GM21526 (cell line): ENCODE measurements at regions not wholly inside any gene's neighbourhood (a gene's known extent, or its start where the extent isn't known, plus 50 kb on each side); places are given as distances from the start of the nearest gene placed in this dataset.

ENCODE experiments used
- ATAC-seq: cut with Tn5 transposase; IDR thresholded peaks from one replicate; pipeline ENCODE4 v1.9.1; 2021; ENCODE audit warnings: moderate library complexity; ENCODE audit not compliant: unreplicated experiment, low FRiP score

DNA sequence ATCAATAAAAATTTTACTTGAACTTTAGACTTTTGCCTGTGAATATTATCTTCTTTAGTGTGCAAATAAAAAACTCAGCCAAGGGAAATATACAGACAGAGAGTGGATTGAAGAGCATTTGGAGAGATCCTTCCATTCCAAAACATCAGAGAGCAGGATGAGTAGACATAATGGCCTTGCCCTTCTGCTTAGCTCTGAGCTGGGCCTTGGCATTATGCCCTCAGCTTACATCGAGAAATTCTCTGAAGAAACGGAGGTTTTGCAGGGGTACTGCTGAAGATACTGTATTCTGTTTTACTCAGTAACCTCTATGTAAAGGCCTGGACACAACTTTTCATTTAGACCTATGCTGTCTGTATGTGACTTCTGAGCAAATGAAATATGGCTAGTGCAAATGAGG lies 317.4 kb downstream of the STIM2 start:
- no peak for ATAC-seq

DNA sequence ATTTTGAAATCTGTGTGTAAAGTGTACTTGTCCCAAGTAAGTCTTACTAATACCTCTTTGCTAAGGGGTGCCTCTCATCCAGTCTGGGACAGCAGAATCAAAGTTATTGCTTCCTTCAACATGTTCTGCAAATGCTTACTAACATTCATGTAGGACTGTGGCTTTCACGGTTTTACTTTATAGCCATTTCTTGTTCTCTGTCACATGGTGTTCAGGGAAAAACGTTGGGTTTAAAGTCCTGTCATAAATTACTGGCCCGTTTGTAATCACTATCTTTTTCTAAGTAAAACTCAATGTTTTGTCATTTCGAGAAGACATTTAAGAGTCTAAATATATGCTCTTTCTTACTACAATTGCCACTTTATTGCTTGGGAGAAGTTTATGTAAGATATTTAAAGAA lies 321.1 kb downstream of the STIM2 start:
- no peak for ATAC-seq

DNA sequence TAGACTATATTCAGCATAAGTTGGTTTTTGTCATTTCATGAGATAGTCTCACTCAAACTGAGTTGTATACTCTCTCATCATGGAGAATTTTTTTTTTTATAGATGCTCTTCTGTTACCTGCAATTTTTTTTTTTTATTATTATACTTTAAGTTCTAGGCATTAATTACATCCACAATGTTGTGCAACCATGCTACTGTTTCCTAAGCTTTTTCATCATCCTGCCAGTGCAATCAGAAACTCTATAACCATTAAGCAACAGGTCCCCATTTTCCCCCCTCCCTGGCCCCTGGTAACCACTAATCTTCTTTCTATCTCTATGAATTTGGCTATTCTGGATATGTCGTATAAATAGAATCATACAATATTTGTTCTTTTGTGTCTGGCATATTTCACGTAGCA lies 321.6 kb downstream of the STIM2 start:
- ATAC-seq, result no peak

DNA sequence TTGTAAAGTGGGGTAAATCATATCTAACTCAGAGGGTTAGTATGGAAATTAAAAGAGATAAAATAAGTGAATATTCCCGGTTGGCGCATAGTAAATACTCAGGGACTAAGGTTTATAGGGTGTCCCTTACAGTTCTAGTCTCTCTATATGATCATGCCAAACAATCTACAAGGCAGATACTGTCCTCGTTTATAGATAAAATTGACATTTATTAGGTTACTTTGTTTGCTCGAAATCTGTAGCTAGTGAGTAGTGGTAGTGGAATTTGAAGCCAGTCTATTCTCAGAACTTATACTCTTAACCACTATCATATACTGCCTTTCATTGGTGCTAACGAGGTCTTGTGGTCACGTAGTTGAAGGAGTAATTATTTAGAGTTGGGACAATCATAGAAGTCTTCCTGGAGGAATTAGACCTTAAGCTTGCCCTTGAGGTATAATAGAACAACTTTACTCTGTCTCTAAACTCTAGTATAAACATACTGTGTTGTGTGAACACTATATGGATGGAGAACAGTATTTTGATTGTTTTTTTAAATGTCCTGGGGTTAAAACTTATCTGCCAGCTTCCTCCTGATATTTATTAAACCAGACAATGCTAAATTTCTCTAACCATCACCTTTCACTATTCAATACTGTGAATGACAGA lies 324.0 kb downstream of the STIM2 start:
- no peak for ATAC-seq

DNA sequence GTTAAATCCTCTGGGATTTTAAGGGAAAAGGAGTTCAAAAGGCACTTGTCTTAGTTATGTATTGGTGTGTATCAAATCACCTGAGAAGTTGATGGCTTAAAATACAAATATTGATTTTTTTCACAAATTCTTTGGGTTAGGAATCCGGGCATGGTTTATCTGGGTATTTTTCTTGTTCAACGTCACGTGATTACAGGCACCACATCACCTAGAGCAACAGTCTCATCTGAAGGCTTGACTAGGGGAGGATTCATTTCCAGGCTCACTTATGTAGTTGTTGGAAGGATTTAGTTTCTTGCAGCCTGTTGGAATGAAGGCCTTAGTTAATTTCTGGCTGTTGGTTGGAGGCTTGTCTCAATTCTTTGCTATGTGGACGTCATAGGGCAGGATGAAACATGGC lies 326.1 kb downstream of the STIM2 start:
- ATAC-seq, result no peak

DNA sequence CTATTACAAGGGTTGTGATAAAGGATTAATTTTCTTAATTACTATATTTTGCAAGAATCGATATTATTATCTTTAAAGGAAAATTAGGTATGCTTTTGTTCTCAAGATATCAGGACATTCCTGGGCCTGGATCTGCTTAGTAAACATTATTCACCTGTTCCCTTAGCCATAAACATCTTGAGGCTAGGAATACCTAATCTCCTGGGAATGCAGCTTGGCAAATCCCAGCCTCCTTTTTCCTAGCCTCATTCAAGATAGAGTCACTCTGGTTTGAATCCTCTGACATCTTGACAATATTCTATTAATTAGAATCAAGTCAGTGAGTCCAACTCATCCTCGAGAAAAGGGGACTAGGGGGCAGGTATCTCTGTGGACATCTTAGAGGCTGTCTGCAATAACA lies 327.1 kb downstream of the STIM2 start:
- no peak for ATAC-seq

GRCh38 chr4:27189683-27190082 lies 329.0 kb downstream of the STIM2 start:
- ATAC-seq, result no peak

DNA sequence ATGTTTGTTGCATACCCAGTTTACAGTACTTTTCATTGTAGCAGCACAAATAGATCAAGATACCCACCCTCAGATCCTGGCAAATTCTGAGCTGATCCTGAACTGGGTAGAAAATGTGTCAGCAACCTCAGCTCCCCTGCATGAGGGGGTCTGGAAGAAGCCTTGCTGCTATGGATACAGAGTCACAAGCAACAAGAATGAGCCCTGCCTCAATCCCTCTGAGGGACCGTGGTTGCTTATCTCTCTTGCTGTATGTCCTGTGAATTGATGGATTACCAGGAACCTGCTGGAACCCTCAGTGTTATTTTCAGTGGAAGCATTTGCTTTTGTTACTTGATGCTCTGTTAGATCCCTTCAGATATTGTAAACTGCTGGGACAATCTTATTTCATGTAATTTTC lies 331.0 kb downstream of the STIM2 start:
- no peak for ATAC-seq

- no peak for ATAC-seq
Measured at GRCh38 chr4:27194599-27195176, 334.0 kb downstream of the STIM2 start.

GRCh38 chr4:27198246-27198645 lies 337.6 kb downstream of the STIM2 start:
- no peak for ATAC-seq

DNA sequence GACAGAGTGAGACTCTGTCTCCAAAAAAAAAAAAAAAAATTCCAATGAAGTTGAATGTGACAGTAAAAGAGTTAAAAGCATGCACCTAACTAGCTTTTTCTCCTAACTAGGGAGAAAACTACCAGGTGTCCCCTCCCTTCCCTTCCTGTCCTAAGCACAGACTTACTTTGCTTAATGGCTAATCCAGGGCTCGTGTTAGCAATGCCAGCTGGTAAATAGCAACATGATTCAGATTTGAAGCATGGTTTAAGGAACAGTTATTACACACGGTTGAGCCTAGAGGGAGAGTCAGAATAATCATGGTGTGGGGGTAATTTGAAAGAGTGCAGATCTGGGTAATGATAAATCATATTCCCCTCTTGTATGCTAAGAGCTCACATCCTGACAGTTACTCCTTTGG lies 338.3 kb downstream of the STIM2 start:
- ATAC-seq, result no peak

DNA sequence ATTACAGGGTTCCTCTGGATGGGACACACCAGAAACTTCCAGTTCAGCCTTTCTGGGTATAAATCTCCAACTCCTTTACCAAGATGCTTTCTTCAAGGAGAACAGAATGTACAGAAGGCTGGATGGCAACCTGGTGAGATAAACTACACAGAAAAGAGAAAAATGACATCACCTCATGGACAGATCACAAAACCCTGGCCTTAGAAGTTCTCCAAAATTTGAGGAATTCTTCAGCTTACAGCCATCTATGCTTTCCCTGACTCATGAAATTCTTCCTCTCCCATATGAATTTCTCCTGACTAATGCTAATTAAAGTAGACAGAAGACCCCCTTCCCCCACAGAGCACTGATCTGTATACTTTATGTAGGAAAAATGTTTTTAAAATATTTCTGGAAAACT lies 345.4 kb downstream of the STIM2 start:
- ATAC-seq, result no peak

DNA sequence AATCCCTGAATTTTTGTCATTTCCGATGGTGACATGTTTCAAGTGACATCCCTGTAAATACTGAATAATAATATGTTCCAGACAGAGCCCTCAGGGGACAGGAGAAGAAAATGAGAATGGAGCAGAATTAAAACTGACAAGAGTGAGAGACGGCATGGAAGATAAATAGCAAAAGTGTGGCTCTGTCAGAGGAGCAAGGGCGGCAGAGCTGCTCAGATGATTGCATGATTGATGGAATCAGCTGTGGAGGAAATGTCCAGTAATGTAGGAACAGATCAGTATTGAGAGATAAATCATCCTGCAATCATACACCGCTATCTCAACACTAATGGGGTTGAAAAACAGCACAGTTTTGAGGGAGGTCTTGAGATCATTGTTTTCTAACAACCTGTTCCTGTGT lies 350.3 kb downstream of the STIM2 start:
- ATAC-seq, result no peak

GRCh38 chr4:27214010-27214409 lies 353.4 kb downstream of the STIM2 start:
- ATAC-seq, result no peak

GRCh38 chr4:27215220-27215826 lies 354.7 kb downstream of the STIM2 start:
- no peak for ATAC-seq

GRCh38 chr4:27217261-27217769 lies 356.7 kb downstream of the STIM2 start:
- ATAC-seq, result no peak

DNA sequence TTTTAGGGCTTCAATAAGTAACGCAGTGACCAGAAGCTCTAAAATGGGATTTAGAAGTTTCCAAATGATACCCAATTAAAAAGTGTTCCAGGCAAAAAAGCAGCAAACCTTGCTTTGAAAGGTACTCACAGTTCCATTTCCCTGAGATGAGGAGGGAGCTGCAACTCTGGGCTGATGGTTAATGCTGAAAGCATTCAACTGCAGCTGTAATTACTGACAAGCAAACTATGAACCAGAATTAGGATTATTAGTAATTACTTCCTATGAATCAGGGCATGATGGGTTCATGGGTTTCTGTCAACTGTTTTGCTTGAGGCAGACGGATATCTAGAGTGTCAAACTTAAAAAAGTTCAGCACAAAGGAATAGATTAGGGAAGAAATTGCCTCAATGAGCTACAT lies 357.4 kb downstream of the STIM2 start:
- no peak for ATAC-seq

DNA sequence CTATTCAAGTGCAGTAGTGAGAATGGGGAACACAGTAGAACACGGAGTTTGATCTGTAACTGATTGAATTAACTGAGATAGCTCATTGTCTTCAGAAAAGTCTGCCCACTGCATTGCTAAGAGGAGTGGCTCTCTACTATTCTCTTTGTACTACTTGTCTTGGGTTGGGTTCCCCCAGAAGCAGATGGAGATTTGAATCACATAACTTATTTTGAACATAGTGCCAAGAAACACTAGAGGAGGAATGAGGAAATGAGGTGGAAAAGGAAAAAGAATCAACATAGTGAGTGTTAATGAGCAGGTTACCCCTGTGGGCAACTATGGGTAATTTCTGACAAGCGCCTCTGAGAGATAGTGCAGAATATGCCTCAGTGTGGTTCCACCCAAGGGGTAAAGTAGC lies 362.7 kb downstream of the STIM2 start:
- no peak for ATAC-seq

- no peak for ATAC-seq
Measured at GRCh38 chr4:27233531-27233930, 372.9 kb downstream of the STIM2 start.

DNA sequence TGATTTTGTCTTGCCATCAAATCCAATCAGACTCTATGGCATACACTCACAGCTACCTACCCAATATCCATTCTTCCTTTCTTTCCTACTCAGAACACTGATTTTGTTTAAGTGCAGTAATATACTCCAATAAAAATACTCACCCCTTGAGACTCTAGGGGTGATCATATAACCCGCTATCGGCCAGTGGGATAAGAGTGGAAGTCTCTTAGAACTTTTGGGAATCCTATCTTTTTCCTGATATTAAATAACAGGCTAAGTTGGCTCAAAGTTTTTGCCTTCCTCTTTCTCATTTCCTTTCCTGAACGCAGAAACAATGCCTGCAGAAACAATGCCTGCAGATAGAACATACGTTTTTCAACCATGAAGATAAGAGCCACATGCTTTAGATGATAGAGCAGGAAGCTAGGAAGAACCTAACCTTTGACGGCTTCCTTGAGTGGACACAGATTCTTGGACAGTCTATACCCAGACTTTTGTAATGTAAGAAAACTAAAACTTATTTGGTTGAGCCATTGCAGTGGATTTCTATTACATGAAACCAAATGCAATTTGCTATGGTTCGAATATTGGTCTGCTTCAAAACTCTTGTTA lies 373.8 kb downstream of the STIM2 start:
- no peak for ATAC-seq

GRCh38 chr4:27239641-27240040 lies 379.0 kb downstream of the STIM2 start:
- no peak for ATAC-seq

DNA sequence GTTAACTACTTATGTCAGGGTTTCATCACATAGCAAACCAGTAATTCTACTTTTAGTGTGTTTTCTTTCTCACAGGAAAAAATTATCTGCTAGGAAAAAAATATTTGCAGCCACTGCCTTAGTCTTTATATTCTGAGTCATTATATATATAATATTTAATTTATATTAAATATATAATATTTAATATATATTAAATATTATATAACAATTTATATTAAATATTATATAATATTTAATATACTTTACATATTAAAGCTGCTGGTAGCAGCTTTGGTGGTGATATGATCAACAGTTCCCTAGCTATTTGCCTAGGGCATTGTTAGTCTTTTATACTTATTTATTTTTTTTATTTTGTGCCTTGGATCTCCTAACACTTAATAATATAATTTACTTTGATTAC lies 381.6 kb downstream of the STIM2 start:
- ATAC-seq, result no peak
